Spleen (tissue), 7 donors: ENCODE measurements at regions not wholly inside any gene's neighbourhood (a gene's known extent, or its start where the extent isn't known, plus 50 kb on each side); places are given as distances from the start of the nearest gene placed in this dataset.
"Not testable (repeated sequence)": the region's sequence is repeated elsewhere in the genome, so short reads cannot be mapped to it uniquely, and the experiment has no call there.

Source experiments
- CTCF ChIP-seq, 11 experiments: fragments of 200-600 bp in 7 of 11; fragments of 450-650 bp in 4 of 11; sonication (generic) in 4 of 11; IDR thresholded peaks in 8 of 11; conservative IDR thresholded peaks in 3 of 11; 1 replicate in 7 of 11; 2 replicates in 4 of 11; pipeline versions ENCODE4 v1.4.0 to v1.8.0; 2016 to 2021; ENCODE audit warnings: antibody characterized with exemption in 11 of 11, inconsistent platforms in 4 of 11, mild to moderate bottlenecking in 1 of 11
- POLR2A ChIP-seq, 3 donors: fragments of 450-650 bp; IDR thresholded peaks; one replicate each; pipeline ENCODE4 v1.5.1; 2017; ENCODE audit warnings: antibody characterized with exemption in 3 of 3, mild to moderate bottlenecking in 1 of 3
- POLR2AphosphoS5 ChIP-seq, 3 donors: sonication (generic); formaldehyde crosslinking; IDR thresholded peaks; one replicate each; pipeline ENCODE4 v1.5.1; 2017; ENCODE audit warnings: antibody characterized with exemption in 3 of 3
- donor health status: DM: no; HTN: no; CAD: no; lungs with moderate emphysema.
- donor health status: DM: no; HTN: no; CAD: no.
- donor health status: DM: no; HTN: no; CAD: no.

- not testable (repeated sequence) for TF ChIP-seq CTCF (IDR thresholded peaks at IDR 0.05 in 8 of 11, conservative IDR thresholded peaks at IDR 0.05 in 3 of 11); POLR2A (IDR thresholded peaks at IDR 0.05); POLR2AphosphoS5 (IDR thresholded peaks at IDR 0.05)
Observed at GRCh38 chr2:177008662-177009061, 203.9 kb upstream of the HNRNPA3 start.
